Osteoblast (primary cell): ENCODE measurements at regions not wholly inside any gene's neighbourhood (a gene's known extent, or its start where the extent isn't known, plus 50 kb on each side); places are given as distances from the start of the nearest gene placed in this dataset.

Experiments used
- DNase-seq: peaks from one replicate; pipeline ENCODE4 v3.0.0; 2011; ENCODE audit warnings: low spot score, mixed read lengths; ENCODE audit not compliant: insufficient read length; ENCODE audit errors: missing footprints
- H2AFZ ChIP-seq: 2 replicates; pipeline ENCODE4 v1.6.0; 2011; ENCODE audit warnings: mild to moderate bottlenecking, low read length
- H3K27ac ChIP-seq: 2 replicates; pipeline ENCODE4 v1.5.1; 2011; ENCODE audit warnings: mild to moderate bottlenecking, low read depth, low read length, moderate library complexity
- H3K27me3 ChIP-seq: 2 replicates; pipeline ENCODE4 v1.6.0; 2012; ENCODE audit warnings: mild to moderate bottlenecking, control low read depth, inconsistent platforms, low read length, moderate library complexity; ENCODE audit not compliant: insufficient read depth
- H3K36me3 ChIP-seq: 2 replicates; pipeline ENCODE4 v1.5.1; 2011; ENCODE audit warnings: mild to moderate bottlenecking, low read length, control low read depth, moderate library complexity; ENCODE audit not compliant: insufficient read depth
- H3K4me1 ChIP-seq: 2 replicates; pipeline ENCODE4 v1.5.1; 2011; ENCODE audit warnings: mild to moderate bottlenecking, low read length, control low read depth, moderate library complexity; ENCODE audit not compliant: insufficient read depth
- H3K4me2 ChIP-seq: 2 replicates; pipeline ENCODE4 v1.6.0; 2011; ENCODE audit warnings: mild to moderate bottlenecking, low read length; ENCODE audit not compliant: insufficient read depth
- H3K4me3 ChIP-seq: fragments of 200-600 bp; sonication (generic); 3 replicates; pipeline ENCODE4 v1.5.1; 2012; ENCODE audit warnings: mild to moderate bottlenecking, low read length, inconsistent platforms; ENCODE audit not compliant: insufficient read depth
- H3K79me2 ChIP-seq: 2 replicates; pipeline ENCODE4 v1.6.0; 2012; ENCODE audit warnings: mild to moderate bottlenecking, low read length, control low read depth, inconsistent platforms; ENCODE audit not compliant: insufficient read depth
- H3K9me3 ChIP-seq: 2 replicates; pipeline ENCODE4 v1.5.1; 2011; ENCODE audit warnings: low read depth, low read length, control low read depth
- H4K20me1 ChIP-seq: 2 replicates; pipeline ENCODE4 v1.6.0; 2012; ENCODE audit warnings: mild to moderate bottlenecking, low read length, control low read depth; ENCODE audit not compliant: insufficient read depth
- CTCF ChIP-seq: IDR thresholded peaks from 2 replicates; pipeline ENCODE4 v1.5.1; 2011; ENCODE audit warnings: mild to moderate bottlenecking, low read depth, low read length, moderate library complexity; ENCODE audit errors: extremely low read depth

- no peak overlapping the region for H3K4me2 ChIP-seq
- no peak overlapping the region for H2AFZ ChIP-seq
- no peaks in the 10 kb centered on the region for H3K4me1 ChIP-seq
- no peak for TF ChIP-seq CTCF
- H3K27me3 ChIP-seq, result peaks cover 14% of the 10 kb centered on the region
- H4K20me1 ChIP-seq, result no peaks in the 10 kb centered on the region
- H3K36me3 ChIP-seq, result no peaks in the 10 kb centered on the region
- H3K79me2 ChIP-seq, result no peaks in the 10 kb centered on the region
- no peaks in the 10 kb centered on the region for H3K9me3 ChIP-seq
- no peak overlapping the region for H3K4me3 ChIP-seq
- H3K27ac ChIP-seq, result no peak overlapping the region
- DNase-seq, result no peak
Measured at GRCh38 chr11:130545449-130546072, 97.1 kb downstream of the ADAMTS15 start.

- no peaks in the 10 kb centered on the region for H3K9me3 ChIP-seq
- no peaks in the 10 kb centered on the region for H3K79me2 ChIP-seq
- no peak for DNase-seq
- H3K27ac ChIP-seq, result no peak overlapping the region
- no peaks in the 10 kb centered on the region for H3K4me1 ChIP-seq
- H2AFZ ChIP-seq, result no peak overlapping the region
- H3K4me2 ChIP-seq, result no peak overlapping the region
- no peak overlapping the region for H3K4me3 ChIP-seq
- H3K27me3 ChIP-seq, result peaks cover 7% of the 10 kb centered on the region
- no peaks in the 10 kb centered on the region for H3K36me3 ChIP-seq
- no peaks in the 10 kb centered on the region for H4K20me1 ChIP-seq
- no peak for TF ChIP-seq CTCF
Measured at GRCh38 chr11:130546438-130546837, 98.0 kb downstream of the ADAMTS15 start.

GRCh38 chr11:130546901-130547694, 98.7 kb downstream of the ADAMTS15 start:
- no peak for TF ChIP-seq CTCF
- Histone ChIP-seq H3K27me3 (peaks cover under 1% of the 10 kb centered on the region), H3K4me2 (no peak overlapping the region), H3K4me1 (no peaks in the 10 kb centered on the region), H3K9me3 (no peaks in the 10 kb centered on the region), H3K4me3 (no peak overlapping the region), H3K27ac (no peak overlapping the region), H4K20me1 (no peaks in the 10 kb centered on the region), H3K79me2 (no peaks in the 10 kb centered on the region), H2AFZ (no peak overlapping the region), H3K36me3 (no peaks in the 10 kb centered on the region)
- DNase-seq, result no peak

GRCh38 chr11:130547761-130548490, 99.5 kb downstream of the ADAMTS15 start:
- no peak overlapping the region for H3K27ac ChIP-seq
- H3K79me2 ChIP-seq, result no peaks in the 10 kb centered on the region
- TF ChIP-seq CTCF, result no peak
- H3K27me3 ChIP-seq, result no peaks in the 10 kb centered on the region
- DNase-seq, result no peak
- H3K4me1 ChIP-seq, result peaks cover 1% of the 10 kb centered on the region
- H3K9me3 ChIP-seq, result no peaks in the 10 kb centered on the region
- H2AFZ ChIP-seq, result no peak overlapping the region
- H3K36me3 ChIP-seq, result no peaks in the 10 kb centered on the region
- H4K20me1 ChIP-seq, result no peaks in the 10 kb centered on the region
- no peak overlapping the region for H3K4me3 ChIP-seq
- H3K4me2 ChIP-seq, result no peak overlapping the region
